GM23338 (cell line): ENCODE measurements at regions not wholly inside any gene's neighbourhood (a gene's known extent, or its start where the extent isn't known, plus 50 kb on each side); places are given as distances from the start of the nearest gene placed in this dataset.
A peak's percentile ranks its signal among the peaks of the same experiment; 100 is the strongest.
"Not testable (repeated sequence)": the region's sequence is repeated elsewhere in the genome, so short reads cannot be mapped to it uniquely, and the experiment has no call there.

Source experiments
- CREB1 ChIP-seq: fragments of 250-450 bp; sonication (Bioruptor Pico); IDR thresholded peaks from 2 replicates; pipeline ENCODE4 v1.5.0; 2020; ENCODE audit warnings: low read depth, mild to moderate bottlenecking, moderate library complexity
- CTCF ChIP-seq, 2 experiments: fragments of 200-600 bp in 1 of 2; sonication (generic) in 1 of 2; conservative IDR thresholded peaks; 2 replicates each; pipeline versions ENCODE4 v1.5.1 to v1.6.1; 2016 to 2017; ENCODE audit warnings: antibody characterized with exemption in 2 of 2, low read depth in 2 of 2, mild to moderate bottlenecking in 2 of 2, moderate library complexity in 1 of 2
- EZH2 ChIP-seq: fragments of 200-600 bp; sonication (generic); IDR thresholded peaks from one replicate; pipeline ENCODE4 v1.8.0; 2017; ENCODE audit warnings: antibody characterized with exemption, mild to moderate bottlenecking, low read depth; ENCODE audit not compliant: unreplicated experiment
- EZH2phosphoT487 ChIP-seq: fragments of 200-600 bp; sonication (generic); IDR thresholded peaks from one replicate; pipeline ENCODE4 v1.8.1; 2018; ENCODE audit warnings: antibody characterized with exemption; ENCODE audit not compliant: unreplicated experiment
- JUNB ChIP-seq: IDR thresholded peaks from one replicate; pipeline ENCODE4 v1.6.1; 2016; ENCODE audit warnings: antibody characterized with exemption; ENCODE audit not compliant: unreplicated experiment
- NANOG ChIP-seq: IDR thresholded peaks from 2 replicates; pipeline ENCODE4 v1.6.1; 2016; ENCODE audit warnings: antibody characterized with exemption, borderline replicate concordance
- POLR2AphosphoS5 ChIP-seq: IDR thresholded peaks from 2 replicates; pipeline ENCODE4 v1.6.1; 2016; ENCODE audit warnings: antibody characterized with exemption, low read depth
- STAT1 ChIP-seq: IDR thresholded peaks from one replicate; pipeline ENCODE4 v1.6.1; 2016; ENCODE audit warnings: antibody characterized with exemption; ENCODE audit not compliant: unreplicated experiment
- ZNF114 ChIP-seq: fragments of 250-450 bp; sonication (Bioruptor Pico); IDR thresholded peaks from 2 replicates; pipeline ENCODE4 v1.5.0; 2020; ENCODE audit warnings: mild to moderate bottlenecking, moderate library complexity
- ZNF331 ChIP-seq: fragments of 250-450 bp; sonication (Bioruptor Pico); IDR thresholded peaks from 2 replicates; pipeline ENCODE4 v1.5.0; 2020; ENCODE audit warnings: low read depth, mild to moderate bottlenecking, moderate library complexity
- TF ChIP-seq, protein P1 (sequence below): IDR thresholded peaks from one replicate; pipeline ENCODE4 v1.6.1; 2018; ENCODE audit warnings: antibody characterized with exemption; ENCODE audit not compliant: unreplicated experiment
- TF ChIP-seq, protein P2 (sequence below): IDR thresholded peaks from 2 replicates; pipeline ENCODE4 v1.6.1; 2016; ENCODE audit warnings: antibody characterized with exemption
- TF ChIP-seq, protein P3 (sequence below): fragments of 250-450 bp; sonication (Bioruptor Pico); IDR thresholded peaks from 2 replicates; pipeline ENCODE4 v1.5.0; 2020; ENCODE audit warnings: mild to moderate bottlenecking, moderate library complexity

DNA sequence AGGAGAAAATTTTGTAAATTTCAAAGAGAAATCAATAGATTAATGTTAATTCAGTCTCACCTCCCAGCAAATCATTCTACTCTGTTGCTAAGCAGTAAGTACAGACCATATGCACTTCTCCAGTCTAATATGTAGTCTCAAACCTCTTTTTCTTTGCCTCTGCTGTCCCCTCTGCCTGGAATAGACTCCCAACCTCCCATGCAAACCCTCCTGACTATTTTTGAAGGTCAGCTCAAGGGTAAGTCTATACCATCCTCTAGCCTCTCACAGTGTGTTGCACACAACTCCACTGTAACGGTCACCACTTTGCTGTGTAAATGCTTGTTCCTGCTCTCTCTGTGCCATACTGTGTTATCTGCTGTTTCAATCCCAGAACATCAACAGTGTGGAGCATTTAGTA, 94.5 kb upstream of the TRIM77 start:
- TF ChIP-seq CTCF (conservative IDR thresholded peaks at IDR 0.05; ENCODE audit: low read depth in 2 of 2): peak in 1 of 2 experiments; percentile 37; a peak in 2 of 4 replicates
- TF ChIP-seq EZH2; EZH2phosphoT487; ZNF114 (CRISPR knock-in tag); POLR2AphosphoS5; JUNB; CREB1 (CRISPR knock-in tag); ZNF331 (CRISPR knock-in tag); NANOG; STAT1: not testable (repeated sequence)
- TF ChIP-seq, protein P1, sequence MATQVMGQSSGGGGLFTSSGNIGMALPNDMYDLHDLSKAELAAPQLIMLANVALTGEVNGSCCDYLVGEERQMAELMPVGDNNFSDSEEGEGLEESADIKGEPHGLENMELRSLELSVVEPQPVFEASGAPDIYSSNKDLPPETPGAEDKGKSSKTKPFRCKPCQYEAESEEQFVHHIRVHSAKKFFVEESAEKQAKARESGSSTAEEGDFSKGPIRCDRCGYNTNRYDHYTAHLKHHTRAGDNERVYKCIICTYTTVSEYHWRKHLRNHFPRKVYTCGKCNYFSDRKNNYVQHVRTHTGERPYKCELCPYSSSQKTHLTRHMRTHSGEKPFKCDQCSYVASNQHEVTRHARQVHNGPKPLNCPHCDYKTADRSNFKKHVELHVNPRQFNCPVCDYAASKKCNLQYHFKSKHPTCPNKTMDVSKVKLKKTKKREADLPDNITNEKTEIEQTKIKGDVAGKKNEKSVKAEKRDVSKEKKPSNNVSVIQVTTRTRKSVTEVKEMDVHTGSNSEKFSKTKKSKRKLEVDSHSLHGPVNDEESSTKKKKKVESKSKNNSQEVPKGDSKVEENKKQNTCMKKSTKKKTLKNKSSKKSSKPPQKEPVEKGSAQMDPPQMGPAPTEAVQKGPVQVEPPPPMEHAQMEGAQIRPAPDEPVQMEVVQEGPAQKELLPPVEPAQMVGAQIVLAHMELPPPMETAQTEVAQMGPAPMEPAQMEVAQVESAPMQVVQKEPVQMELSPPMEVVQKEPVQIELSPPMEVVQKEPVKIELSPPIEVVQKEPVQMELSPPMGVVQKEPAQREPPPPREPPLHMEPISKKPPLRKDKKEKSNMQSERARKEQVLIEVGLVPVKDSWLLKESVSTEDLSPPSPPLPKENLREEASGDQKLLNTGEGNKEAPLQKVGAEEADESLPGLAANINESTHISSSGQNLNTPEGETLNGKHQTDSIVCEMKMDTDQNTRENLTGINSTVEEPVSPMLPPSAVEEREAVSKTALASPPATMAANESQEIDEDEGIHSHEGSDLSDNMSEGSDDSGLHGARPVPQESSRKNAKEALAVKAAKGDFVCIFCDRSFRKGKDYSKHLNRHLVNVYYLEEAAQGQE: not testable (repeated sequence)
- TF ChIP-seq, protein P2, sequence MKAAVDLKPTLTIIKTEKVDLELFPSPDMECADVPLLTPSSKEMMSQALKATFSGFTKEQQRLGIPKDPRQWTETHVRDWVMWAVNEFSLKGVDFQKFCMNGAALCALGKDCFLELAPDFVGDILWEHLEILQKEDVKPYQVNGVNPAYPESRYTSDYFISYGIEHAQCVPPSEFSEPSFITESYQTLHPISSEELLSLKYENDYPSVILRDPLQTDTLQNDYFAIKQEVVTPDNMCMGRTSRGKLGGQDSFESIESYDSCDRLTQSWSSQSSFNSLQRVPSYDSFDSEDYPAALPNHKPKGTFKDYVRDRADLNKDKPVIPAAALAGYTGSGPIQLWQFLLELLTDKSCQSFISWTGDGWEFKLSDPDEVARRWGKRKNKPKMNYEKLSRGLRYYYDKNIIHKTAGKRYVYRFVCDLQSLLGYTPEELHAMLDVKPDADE: not testable (repeated sequence)
- TF ChIP-seq, protein P3, sequence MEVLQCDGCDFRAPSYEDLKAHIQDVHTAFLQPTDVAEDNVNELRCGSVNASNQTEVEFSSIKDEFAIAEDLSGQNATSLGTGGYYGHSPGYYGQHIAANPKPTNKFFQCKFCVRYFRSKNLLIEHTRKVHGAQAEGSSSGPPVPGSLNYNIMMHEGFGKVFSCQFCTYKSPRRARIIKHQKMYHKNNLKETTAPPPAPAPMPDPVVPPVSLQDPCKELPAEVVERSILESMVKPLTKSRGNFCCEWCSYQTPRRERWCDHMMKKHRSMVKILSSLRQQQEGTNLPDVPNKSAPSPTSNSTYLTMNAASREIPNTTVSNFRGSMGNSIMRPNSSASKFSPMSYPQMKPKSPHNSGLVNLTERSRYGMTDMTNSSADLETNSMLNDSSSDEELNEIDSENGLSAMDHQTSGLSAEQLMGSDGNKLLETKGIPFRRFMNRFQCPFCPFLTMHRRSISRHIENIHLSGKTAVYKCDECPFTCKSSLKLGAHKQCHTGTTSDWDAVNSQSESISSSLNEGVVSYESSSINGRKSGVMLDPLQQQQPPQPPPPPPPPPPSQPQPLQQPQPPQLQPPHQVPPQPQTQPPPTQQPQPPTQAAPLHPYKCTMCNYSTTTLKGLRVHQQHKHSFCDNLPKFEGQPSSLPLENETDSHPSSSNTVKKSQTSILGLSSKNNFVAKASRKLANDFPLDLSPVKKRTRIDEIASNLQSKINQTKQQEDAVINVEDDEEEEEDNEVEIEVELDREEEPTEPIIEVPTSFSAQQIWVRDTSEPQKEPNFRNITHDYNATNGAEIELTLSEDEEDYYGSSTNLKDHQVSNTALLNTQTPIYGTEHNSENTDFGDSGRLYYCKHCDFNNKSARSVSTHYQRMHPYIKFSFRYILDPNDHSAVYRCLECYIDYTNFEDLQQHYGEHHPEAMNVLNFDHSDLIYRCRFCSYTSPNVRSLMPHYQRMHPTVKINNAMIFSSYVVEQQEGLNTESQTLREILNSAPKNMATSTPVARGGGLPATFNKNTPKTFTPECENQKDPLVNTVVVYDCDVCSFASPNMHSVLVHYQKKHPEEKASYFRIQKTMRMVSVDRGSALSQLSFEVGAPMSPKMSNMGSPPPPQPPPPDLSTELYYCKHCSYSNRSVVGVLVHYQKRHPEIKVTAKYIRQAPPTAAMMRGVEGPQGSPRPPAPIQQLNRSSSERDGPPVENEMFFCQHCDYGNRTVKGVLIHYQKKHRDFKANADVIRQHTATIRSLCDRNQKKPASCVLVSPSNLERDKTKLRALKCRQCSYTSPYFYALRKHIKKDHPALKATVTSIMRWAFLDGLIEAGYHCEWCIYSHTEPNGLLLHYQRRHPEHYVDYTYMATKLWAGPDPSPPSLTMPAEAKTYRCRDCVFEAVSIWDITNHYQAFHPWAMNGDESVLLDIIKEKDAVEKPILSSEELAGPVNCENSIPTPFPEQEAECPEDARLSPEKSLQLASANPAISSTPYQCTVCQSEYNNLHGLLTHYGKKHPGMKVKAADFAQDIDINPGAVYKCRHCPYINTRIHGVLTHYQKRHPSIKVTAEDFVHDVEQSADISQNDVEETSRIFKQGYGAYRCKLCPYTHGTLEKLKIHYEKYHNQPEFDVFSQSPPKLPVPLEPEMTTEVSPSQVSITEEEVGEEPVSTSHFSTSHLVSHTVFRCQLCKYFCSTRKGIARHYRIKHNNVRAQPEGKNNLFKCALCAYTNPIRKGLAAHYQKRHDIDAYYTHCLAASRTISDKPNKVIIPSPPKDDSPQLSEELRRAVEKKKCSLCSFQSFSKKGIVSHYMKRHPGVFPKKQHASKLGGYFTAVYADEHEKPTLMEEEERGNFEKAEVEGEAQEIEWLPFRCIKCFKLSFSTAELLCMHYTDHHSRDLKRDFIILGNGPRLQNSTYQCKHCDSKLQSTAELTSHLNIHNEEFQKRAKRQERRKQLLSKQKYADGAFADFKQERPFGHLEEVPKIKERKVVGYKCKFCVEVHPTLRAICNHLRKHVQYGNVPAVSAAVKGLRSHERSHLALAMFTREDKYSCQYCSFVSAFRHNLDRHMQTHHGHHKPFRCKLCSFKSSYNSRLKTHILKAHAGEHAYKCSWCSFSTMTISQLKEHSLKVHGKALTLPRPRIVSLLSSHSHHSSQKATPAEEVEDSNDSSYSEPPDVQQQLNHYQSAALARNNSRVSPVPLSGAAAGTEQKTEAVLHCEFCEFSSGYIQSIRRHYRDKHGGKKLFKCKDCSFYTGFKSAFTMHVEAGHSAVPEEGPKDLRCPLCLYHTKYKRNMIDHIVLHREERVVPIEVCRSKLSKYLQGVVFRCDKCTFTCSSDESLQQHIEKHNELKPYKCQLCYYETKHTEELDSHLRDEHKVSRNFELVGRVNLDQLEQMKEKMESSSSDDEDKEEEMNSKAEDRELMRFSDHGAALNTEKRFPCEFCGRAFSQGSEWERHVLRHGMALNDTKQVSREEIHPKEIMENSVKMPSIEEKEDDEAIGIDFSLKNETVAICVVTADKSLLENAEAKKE: not testable (repeated sequence)
